ENCODE measurements at regions not wholly inside any gene's neighbourhood (a gene's known extent, or its start where the extent isn't known, plus 50 kb on each side); places are given as distances from the start of the nearest gene placed in this dataset.
A peak's percentile ranks its signal among the peaks of the same experiment; 100 is the strongest.
"Not testable (repeated sequence)": the region's sequence is repeated elsewhere in the genome, so short reads cannot be mapped to it uniquely, and the experiment has no call there.

DNA sequence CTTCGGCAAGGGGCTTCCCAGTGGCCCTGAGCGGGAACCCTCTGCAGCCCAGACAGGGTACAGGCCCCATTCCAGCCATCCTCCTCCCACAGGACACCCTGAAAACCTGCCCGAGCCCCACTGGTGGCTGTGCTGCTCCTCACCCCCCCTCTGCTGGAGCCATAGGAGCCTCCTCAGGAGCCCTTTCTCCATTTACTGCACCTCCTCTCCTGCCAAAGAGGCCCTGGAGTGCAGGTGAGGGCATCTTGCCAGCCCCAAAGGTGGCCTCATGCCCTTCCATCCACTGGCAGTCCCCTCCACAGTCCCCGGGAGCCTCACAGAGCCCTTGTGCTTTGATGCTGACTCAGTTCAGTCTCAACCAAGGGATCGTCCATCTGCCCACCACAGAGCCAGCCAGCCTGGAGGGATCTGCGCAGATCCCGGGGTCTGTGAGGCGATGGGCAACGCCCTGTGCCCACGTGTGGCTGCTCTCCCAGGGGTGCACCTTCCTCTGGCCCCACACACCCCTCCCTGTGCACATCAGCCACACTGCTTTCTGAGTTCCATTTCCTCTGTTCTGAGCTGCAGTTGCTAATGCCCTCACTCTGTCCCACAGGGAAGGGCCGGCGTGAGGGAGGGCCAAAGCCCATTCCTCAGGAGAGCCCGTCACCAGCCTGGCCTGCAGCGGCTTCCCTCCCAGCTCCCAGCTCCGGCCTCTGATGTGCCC, 228.5 kb downstream of the DLL1 start:
- DNase-seq (ENCODE audit: low spot score) = no peak

DNA sequence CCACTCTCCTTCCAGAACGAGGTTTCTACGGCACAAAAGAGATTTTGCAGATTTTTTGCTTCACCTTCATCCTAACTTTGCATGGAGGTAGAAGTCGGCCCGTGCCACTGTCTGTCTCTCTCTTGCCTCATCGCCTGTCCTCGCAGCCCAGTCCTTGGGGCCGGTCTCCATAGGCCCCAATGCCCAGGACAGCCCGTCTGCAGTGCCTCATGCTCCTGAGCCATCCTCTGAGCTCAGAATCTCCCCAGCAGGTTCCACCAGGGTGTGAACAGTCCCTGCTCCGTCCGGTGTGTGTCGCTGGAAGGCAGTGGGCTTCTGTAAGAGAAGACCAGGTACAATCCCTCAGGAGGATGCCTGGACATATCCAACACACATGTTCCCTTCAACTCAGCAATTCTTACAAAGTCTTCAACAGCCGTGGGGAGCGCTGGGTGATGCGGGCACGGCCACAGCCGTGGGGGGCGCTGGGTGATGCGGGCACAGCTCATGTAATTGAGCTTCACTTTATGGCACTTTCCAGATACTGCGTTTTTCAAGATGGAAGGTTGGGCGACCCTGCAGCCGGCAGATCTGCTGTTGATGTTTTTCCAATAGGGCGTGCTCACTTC, 231.9 kb downstream of the DLL1 start:
- DNase-seq (ENCODE audit: low spot score) = no peak

DNA sequence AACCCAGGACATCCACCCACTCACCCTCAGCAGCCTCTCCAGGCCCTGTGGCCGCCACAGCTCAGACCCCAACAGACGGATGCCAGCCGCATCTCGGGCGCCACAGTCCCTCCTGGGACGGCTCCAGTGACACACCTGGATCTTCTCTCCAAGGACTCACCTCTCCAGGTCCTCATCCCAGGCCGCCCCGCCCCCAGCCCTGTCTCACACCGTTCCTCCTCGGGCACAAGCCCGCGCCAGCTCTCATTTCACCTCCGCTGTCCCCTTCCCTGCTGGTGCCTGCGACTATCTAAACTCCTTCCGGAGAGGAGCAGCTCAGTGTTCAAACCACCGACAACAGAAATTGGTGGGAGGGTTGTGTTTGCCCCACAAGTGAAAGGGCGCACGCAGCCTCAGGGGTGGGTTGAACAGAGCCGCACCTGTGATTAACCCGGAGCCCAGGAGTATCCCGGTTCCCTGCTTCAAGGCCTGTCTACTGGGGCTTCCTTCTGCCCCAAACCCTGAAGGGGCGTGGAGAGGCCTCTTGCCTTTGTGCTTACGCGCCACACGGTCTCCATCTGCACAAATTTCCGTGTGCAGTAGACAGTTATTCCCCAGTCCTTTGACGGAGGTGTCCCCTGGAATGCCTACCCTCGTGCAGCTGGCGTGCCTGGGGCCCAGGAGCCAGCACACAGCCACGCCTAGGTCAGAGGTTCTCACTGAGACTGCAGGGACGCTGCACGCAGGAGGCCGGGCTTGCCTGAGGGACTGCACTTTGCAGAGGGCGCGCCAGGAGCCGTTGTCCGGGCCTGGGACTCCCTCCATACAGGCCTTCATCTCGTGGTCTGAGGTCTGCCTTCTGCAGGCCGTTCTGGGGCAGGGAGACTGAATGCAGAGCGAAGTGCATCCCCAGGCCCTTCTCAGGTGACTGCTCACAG, 232.7 kb downstream of the DLL1 start:
- DNase-seq (ENCODE audit: low spot score) = no peak

DNA sequence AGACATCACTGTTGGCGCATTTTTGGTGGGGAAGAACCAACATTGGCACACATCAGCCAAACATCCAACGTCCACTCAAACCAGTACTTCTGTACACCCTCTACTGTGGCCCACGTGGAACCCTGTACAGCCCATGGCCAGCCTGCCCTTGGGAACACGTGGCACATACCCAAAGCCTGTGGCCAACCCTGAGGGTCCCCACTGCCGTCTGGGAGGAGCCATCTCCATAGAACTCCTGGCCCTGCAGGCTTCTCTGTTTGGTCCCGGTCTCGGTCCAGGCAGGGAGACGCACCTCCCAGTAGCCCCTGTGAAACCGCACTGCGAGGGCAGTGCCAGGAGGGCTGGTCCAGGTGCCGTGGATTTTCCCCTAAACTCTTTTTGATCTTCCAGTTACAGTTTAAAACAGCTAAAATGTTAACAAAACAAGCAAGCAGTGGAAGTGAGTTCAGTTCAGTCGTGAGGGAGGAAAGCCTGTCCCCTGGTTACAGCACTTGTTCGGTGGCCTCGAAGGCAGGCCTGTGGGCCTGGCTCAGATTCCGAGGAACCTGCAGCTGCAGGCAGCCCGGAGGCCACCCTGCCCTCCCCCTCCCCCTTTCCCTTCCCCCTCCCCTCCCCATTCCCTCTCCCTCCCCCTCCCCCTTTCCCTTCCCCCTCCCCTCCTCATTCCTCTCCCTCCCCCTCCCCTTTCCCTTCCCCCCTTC, 233.7 kb downstream of the DLL1 start:
- DNase-seq (ENCODE audit: low spot score) = no peak

- no peak for DNase-seq (ENCODE audit: low spot score)
Measured at GRCh38 chr6:170056278-170056711, 234.6 kb downstream of the DLL1 start.

DNA sequence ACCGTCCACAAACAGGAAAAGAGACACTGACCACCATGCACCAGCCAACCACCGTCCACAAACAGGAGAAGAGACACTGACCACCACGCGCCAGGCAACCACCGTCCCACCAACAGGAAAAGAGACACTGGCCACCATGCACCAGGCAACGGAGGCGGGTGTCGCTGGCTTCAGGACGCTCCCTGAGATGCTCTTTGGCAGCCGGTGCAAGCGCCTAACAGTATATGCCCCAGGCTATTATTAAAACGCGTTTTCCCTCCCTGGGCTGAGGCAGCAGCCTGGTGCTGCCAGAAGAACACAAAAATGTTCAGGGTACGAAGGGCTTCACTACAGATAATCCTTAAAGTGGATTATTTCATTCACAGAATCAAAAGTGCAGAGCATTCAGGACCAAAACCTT, 235.1 kb downstream of the DLL1 start:
- DNase-seq (ENCODE audit: low spot score) = not testable (repeated sequence)

- no peak for DNase-seq (ENCODE audit: low spot score)
Measured at GRCh38 chr6:170053966-170054661, 236.8 kb downstream of the DLL1 start.

GRCh38 chr6:170052991-170053821, 237.7 kb downstream of the DLL1 start:
- no peak for DNase-seq (ENCODE audit: low spot score)

DNA sequence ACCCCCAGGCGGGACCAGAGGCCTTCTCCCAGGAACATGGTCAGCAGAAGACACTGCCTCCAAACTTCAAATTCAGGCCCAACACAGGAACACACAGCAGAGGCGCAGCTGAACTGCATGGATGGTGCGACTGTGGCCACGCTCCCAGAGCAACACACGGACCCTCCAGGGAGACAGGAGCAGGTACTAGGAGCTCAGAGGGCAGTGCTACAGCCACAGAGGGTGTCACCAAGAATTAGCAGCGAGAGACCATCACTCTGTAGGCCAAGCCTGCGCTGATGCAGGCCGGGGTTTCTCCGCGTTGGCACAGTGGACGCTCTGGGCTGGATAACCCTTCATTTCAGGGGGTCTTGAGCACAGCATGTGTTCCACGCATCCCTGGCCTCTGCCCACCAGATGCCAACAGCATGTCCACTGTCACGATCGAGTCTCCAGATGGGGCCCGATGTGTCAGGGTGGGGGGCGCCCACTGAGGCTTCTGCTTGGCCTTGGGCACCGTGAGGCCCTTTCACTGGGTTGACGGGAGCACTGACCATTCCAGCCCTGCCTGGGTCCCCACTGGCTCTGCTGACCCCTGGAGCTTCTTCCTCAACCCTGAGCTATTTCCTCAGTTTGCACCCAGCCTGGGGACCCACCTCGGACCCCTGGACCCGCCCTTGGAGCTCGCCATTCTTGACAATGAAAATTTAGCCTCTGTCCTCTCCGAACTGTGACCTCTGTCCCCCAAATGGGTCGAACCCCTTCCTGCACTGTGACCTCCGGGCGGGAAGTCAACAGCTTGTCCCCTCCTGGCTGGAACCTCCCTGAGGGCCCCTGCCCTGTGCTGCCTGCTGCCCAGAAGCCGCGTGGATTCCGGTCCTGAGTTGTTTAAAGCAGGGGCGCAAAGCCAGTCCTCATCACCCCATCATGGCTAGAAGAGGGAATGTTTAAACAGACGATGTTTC, 239.4 kb downstream of the DLL1 start:
- no peak for DNase-seq (ENCODE audit: low spot score)

DNA sequence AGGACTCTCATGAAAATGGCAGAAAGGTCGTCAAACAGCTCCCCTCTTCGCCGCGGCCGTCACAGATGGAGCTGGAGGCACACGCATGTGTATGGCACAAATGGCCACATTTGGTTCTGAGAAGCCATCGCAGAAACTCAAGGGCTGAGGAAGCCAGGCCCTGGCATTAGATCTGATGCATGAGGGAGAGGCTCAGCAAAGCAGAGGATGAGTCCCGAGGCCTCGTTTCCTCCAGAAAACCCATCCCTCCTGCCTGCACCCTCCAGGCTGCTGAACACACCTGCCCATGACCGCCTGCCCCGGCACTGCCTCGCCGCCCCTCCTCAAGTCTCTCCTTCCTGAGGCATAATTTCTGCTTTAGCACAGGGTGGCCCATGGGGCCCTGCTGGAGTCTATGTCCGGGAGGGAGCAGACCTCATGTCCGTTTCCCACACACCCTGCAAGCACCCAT, 240.3 kb downstream of the DLL1 start:
- DNase-seq (ENCODE audit: low spot score) = no peak

GRCh38 chr6:170049641-170050561, 241.0 kb downstream of the DLL1 start:
- DNase-seq (ENCODE audit: low spot score) = peak; percentile 64

GRCh38 chr6:170048615-170049256, 242.1 kb downstream of the DLL1 start:
- DNase-seq (ENCODE audit: low spot score) = peak; percentile 52

GRCh38 chr6:170047823-170048222, 243.1 kb downstream of the DLL1 start:
- DNase-seq (ENCODE audit: low spot score) = no peak

- DNase-seq (ENCODE audit: low spot score) = no peak
Measured at GRCh38 chr6:170046791-170047626, 243.9 kb downstream of the DLL1 start.

GRCh38 chr6:170045981-170046667, 244.8 kb downstream of the DLL1 start:
- DNase-seq (ENCODE audit: low spot score) = no peak

DNA sequence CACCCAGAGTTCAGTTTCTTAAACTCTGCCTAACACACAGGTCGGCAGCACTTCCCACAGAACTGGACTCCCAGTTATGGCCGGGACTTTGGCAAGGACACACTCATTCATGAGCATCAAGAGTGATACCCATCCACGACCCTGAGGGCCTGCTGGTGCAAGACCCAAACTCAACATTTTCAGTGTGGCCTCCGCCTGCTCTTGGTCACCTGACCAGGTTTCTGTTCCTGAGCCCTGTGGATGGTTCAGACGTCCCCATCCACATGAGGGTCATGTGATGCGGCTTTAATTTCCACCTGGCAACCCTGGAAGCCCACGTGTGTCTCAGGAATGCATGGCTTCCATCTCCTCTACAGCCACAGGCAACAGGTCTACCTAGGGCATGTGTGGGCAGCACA, 245.3 kb downstream of the DLL1 start:
- no peak for DNase-seq (ENCODE audit: low spot score)
